CD14-positive monocyte (primary cell): ENCODE measurements at regions not wholly inside any gene's neighbourhood (a gene's known extent, or its start where the extent isn't known, plus 50 kb on each side); places are given as distances from the start of the nearest gene placed in this dataset.

Source experiments
- DNase-seq, 3 donors: peaks; one replicate each; pipeline ENCODE4 v3.0.0-alpha.2; 2011 to 2022
- H2AFZ ChIP-seq: 2 replicates; pipeline ENCODE4 v1.6.0; 2012; ENCODE audit warnings: mild to moderate bottlenecking, low read depth, low read length, inconsistent platforms; ENCODE audit not compliant: insufficient read depth, poor library complexity, severe bottlenecking
- H3K27ac ChIP-seq, 2 donors: 1 replicate in 1 of 2; 2 replicates in 1 of 2; pipeline ENCODE4 v1.5.1; 2012 to 2013; ENCODE audit warnings: low read length in 2 of 2, control low read depth in 1 of 2, inconsistent platforms in 1 of 2, low read depth in 1 of 2, mild to moderate bottlenecking in 1 of 2
- H3K27me3 ChIP-seq, 2 donors: one replicate each; pipeline versions ENCODE4 v1.6.0 to v1.6.1; 2011 to 2013; ENCODE audit warnings: low read length in 2 of 2; ENCODE audit not compliant: control insufficient read depth in 2 of 2, insufficient read depth in 2 of 2
- H3K36me3 ChIP-seq, 2 donors: replicated peaks in 1 of 2; 1 replicate in 1 of 2; 2 replicates in 1 of 2; pipeline versions ENCODE4 v1.5.1 to v1.6.1; 2012 to 2013; ENCODE audit warnings: low read length in 2 of 2, control low read depth in 1 of 2, inconsistent platforms in 1 of 2, mild to moderate bottlenecking in 1 of 2; ENCODE audit not compliant: insufficient read depth in 2 of 2, control insufficient read depth in 1 of 2
- H3K4me1 ChIP-seq, 2 donors: 1 replicate in 1 of 2; 2 replicates in 1 of 2; pipeline versions ENCODE4 v1.5.1 to v1.6.1; 2012 to 2013; ENCODE audit warnings: low read length in 2 of 2, control low read depth in 1 of 2, inconsistent platforms in 1 of 2, mild to moderate bottlenecking in 1 of 2, moderate library complexity in 1 of 2; ENCODE audit not compliant: insufficient read depth in 2 of 2, control insufficient read depth in 1 of 2
- H3K4me2 ChIP-seq: replicated peaks from 2 replicates; pipeline ENCODE3; 2012; ENCODE audit warnings: low read length, moderate library complexity, mild to moderate bottlenecking; ENCODE audit not compliant: poor library complexity, severe bottlenecking; ENCODE audit errors: extremely low read depth
- H3K4me3 ChIP-seq, 3 experiments: fragments of 200-600 bp in 1 of 3; sonication (generic) in 1 of 3; replicated peaks in 1 of 3; 1 replicate in 2 of 3; 2 replicates in 1 of 3; pipeline ENCODE4 v1.5.1; 2011 to 2013; ENCODE audit warnings: low read length in 3 of 3, mild to moderate bottlenecking in 3 of 3, control low read depth in 2 of 3, low read depth in 2 of 3, inconsistent platforms in 1 of 3, moderate library complexity in 1 of 3
- H3K79me2 ChIP-seq: 2 replicates; pipeline ENCODE4 v1.6.0; 2012; ENCODE audit warnings: mild to moderate bottlenecking, control low read depth, inconsistent platforms, low read length, moderate library complexity; ENCODE audit not compliant: insufficient read depth
- H3K9ac ChIP-seq: 2 replicates; pipeline ENCODE4 v1.6.0; 2017; ENCODE audit warnings: low read length, mild to moderate bottlenecking; ENCODE audit not compliant: insufficient read depth, poor library complexity, severe bottlenecking
- H3K9me3 ChIP-seq, 2 donors: replicated peaks in 1 of 2; 1 replicate in 1 of 2; 2 replicates in 1 of 2; pipeline versions ENCODE4 v1.5.1 to v1.6.1; 2012 to 2013; ENCODE audit warnings: low read length in 2 of 2, control low read depth in 1 of 2; ENCODE audit not compliant: control insufficient read depth in 1 of 2, insufficient read depth in 1 of 2
- H4K20me1 ChIP-seq: 2 replicates; pipeline ENCODE4 v1.6.0; 2012; ENCODE audit warnings: mild to moderate bottlenecking, low read length, control low read depth, moderate library complexity; ENCODE audit not compliant: insufficient read depth
- H3K27ac Mint-ChIP-seq, 7 donors: one replicate each; pipeline ENCODE4 v1.8.0; 2020; ENCODE audit warnings: mild to moderate bottlenecking in 7 of 7, mixed read lengths in 7 of 7, moderate library complexity in 6 of 7, inconsistent platforms in 2 of 7
- H3K27me3 Mint-ChIP-seq, 3 donors: one replicate each; pipeline ENCODE4 v1.8.0; 2021 to 2022; ENCODE audit warnings: low read depth in 3 of 3, mild to moderate bottlenecking in 3 of 3, mixed read lengths in 3 of 3, moderate library complexity in 3 of 3, inconsistent platforms in 1 of 3
- H3K36me3 Mint-ChIP-seq, 2 donors: one replicate each; pipeline ENCODE4 v1.8.0; 2020; ENCODE audit warnings: mixed read lengths in 2 of 2, inconsistent platforms in 1 of 2, mild to moderate bottlenecking in 1 of 2
- H3K4me1 Mint-ChIP-seq: one replicate; pipeline ENCODE4 v1.8.0; 2020; ENCODE audit warnings: mild to moderate bottlenecking, mixed read lengths
- H3K4me3 Mint-ChIP-seq, 2 donors: one replicate each; pipeline ENCODE4 v1.8.0; 2020; ENCODE audit warnings: mild to moderate bottlenecking in 2 of 2, mixed read lengths in 2 of 2, moderate library complexity in 1 of 2
- H3K9me3 Mint-ChIP-seq, 7 donors: one replicate each; pipeline ENCODE4 v1.8.0; 2020 to 2022; ENCODE audit warnings: mixed read lengths in 7 of 7, mild to moderate bottlenecking in 6 of 7, moderate library complexity in 6 of 7, inconsistent platforms in 2 of 7
- CTCF ChIP-seq: fragments of 200-600 bp; IDR thresholded peaks from one replicate; pipeline ENCODE4 v1.8.0; 2022; ENCODE audit warnings: antibody characterized with exemption, mild to moderate bottlenecking
- WGBS: methylation state at CpG from one replicate; pipeline ENCODE4 v1.1.5; 2013; ENCODE audit warnings: missing lambda C conversion rate; ENCODE audit not compliant: insufficient coverage; 5-methylcytosine and 5-hydroxymethylcytosine counted together
- intact Hi-C, 2 donors: fragments of 100-400 bp; cut with micrococcal nuclease; formaldehyde crosslinking; loops; one replicate each; pipeline versions ENCODE4 v1.15.0 to v1.15.1; 2023

GRCh38 chr7:47658886-47659635, 77.2 kb upstream of the TNS3 start:
- Mint-ChIP-seq H3K36me3 (no peaks in the 10 kb centered on the region), H3K4me3 (no peak overlapping the region), H3K9me3 (no peaks in the 10 kb centered on the region), H3K27me3 (peaks cover 2 to 6% (median 3%) of the 10 kb centered on the region in 3 donors), H3K4me1 (no peaks in the 10 kb centered on the region), H3K27ac (no peak overlapping the region)
- Histone ChIP-seq H4K20me1 (no peaks in the 10 kb centered on the region), H3K9me3 (no peaks in the 10 kb centered on the region), H3K36me3 (no peaks in the 10 kb centered on the region), H3K27ac (no peak overlapping the region), H2AFZ (no peak overlapping the region), H3K9ac (no peak overlapping the region), H3K27me3 (no peaks in the 10 kb centered on the region), H3K79me2 (no peaks in the 10 kb centered on the region), H3K4me3 (no peak overlapping the region), H3K4me1 (no peaks in the 10 kb centered on the region), H3K4me2 (no peak overlapping the region)
- no peak for DNase-seq
- no peak for TF ChIP-seq CTCF
- 95% methylated on average over 4 of the region's 8 CpGs for WGBS
- intact Hi-C loops, result no loop called here

- Histone ChIP-seq H3K4me1 (no peaks in the 10 kb centered on the region), H3K36me3 (no peaks in the 10 kb centered on the region), H2AFZ (no peak overlapping the region), H3K9ac (no peak overlapping the region), H3K27me3 (no peaks in the 10 kb centered on the region), H3K9me3 (no peaks in the 10 kb centered on the region), H3K79me2 (no peaks in the 10 kb centered on the region), H3K4me2 (no peak overlapping the region), H4K20me1 (no peaks in the 10 kb centered on the region), H3K27ac (no peak overlapping the region), H3K4me3 (no peak overlapping the region)
- intact Hi-C loops, result no loop called here
- no peak for TF ChIP-seq CTCF
- peaks cover 0 to 1% of the 10 kb centered on the region in 2 donors for H3K36me3 Mint-ChIP-seq
- peaks cover 0 to 2% (median 0%) of the 10 kb centered on the region in 7 donors for H3K9me3 Mint-ChIP-seq
- DNase-seq, result no peak
- peaks cover 3 to 6% (median 3%) of the 10 kb centered on the region in 3 donors for H3K27me3 Mint-ChIP-seq
- peaks cover 13% of the 10 kb centered on the region for H3K4me1 Mint-ChIP-seq
- no peak overlapping the region for H3K27ac Mint-ChIP-seq
- WGBS, result no CpG with 5 or more reads among the region's 8 CpGs
- no peak overlapping the region for H3K4me3 Mint-ChIP-seq
These were observed 75.2 kb upstream of the TNS3 start for GRCh38 chr7:47657126-47657525.
